B cell (primary cell): ENCODE measurements at regions not wholly inside any gene's neighbourhood (a gene's known extent, or its start where the extent isn't known, plus 50 kb on each side); places are given as distances from the start of the nearest gene placed in this dataset.

Source experiments
- EZH2 ChIP-seq: IDR thresholded peaks from 2 replicates; pipeline ENCODE4 v1.6.1; 2012; ENCODE audit warnings: borderline replicate concordance, low read depth, mild to moderate bottlenecking, moderate library complexity, low read length; ENCODE audit not compliant: insufficient read depth, poor library complexity, severe bottlenecking
- TF ChIP-seq, protein P1 (sequence below): fragments of 200-600 bp; IDR thresholded peaks from one replicate; pipeline ENCODE4 v1.8.0; 2022; ENCODE audit warnings: antibody characterized with exemption, mild to moderate bottlenecking

DNA sequence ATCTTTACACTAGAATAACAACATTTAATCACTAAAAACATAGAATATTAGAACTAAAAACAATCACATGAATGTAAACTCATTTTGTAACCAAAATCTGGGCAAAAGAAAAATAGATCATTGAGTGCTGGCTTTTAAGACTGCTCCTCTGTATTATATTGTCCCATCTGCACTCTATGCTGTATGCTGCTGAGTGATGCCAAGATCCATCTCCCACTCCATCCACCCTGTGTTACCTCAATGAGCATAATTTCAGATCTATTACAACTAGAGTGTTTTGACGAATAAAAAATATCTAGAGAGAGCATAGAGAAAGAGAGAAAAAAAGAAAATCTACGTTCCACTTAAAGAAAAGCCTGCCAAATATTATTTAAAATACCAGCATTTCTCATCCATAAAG lies 1060.4 kb downstream of the ZPLD1 start:
- no peak for TF ChIP-seq EZH2
- TF ChIP-seq, protein P1, sequence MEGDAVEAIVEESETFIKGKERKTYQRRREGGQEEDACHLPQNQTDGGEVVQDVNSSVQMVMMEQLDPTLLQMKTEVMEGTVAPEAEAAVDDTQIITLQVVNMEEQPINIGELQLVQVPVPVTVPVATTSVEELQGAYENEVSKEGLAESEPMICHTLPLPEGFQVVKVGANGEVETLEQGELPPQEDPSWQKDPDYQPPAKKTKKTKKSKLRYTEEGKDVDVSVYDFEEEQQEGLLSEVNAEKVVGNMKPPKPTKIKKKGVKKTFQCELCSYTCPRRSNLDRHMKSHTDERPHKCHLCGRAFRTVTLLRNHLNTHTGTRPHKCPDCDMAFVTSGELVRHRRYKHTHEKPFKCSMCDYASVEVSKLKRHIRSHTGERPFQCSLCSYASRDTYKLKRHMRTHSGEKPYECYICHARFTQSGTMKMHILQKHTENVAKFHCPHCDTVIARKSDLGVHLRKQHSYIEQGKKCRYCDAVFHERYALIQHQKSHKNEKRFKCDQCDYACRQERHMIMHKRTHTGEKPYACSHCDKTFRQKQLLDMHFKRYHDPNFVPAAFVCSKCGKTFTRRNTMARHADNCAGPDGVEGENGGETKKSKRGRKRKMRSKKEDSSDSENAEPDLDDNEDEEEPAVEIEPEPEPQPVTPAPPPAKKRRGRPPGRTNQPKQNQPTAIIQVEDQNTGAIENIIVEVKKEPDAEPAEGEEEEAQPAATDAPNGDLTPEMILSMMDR, result no peak
